GM12875 (cell line): ENCODE measurements at regions not wholly inside any gene's neighbourhood (a gene's known extent, or its start where the extent isn't known, plus 50 kb on each side); places are given as distances from the start of the nearest gene placed in this dataset.
A peak's percentile ranks its signal among the peaks of the same experiment; 100 is the strongest.
"Not testable (repeated sequence)": the region's sequence is repeated elsewhere in the genome, so short reads cannot be mapped to it uniquely, and the experiment has no call there.

Experiments
- H3K4me3 ChIP-seq: one replicate; pipeline ENCODE4 v1.5.1; 2011; ENCODE audit warnings: low read depth, low read length, control low read depth
- TF ChIP-seq, protein P1 (sequence below): IDR thresholded peaks from 2 replicates; pipeline ENCODE4 v1.5.1; 2011; ENCODE audit warnings: low read depth, mild to moderate bottlenecking, control low read depth, inconsistent platforms, low read length, moderate library complexity, borderline replicate concordance; ENCODE audit not compliant: insufficient read depth

DNA sequence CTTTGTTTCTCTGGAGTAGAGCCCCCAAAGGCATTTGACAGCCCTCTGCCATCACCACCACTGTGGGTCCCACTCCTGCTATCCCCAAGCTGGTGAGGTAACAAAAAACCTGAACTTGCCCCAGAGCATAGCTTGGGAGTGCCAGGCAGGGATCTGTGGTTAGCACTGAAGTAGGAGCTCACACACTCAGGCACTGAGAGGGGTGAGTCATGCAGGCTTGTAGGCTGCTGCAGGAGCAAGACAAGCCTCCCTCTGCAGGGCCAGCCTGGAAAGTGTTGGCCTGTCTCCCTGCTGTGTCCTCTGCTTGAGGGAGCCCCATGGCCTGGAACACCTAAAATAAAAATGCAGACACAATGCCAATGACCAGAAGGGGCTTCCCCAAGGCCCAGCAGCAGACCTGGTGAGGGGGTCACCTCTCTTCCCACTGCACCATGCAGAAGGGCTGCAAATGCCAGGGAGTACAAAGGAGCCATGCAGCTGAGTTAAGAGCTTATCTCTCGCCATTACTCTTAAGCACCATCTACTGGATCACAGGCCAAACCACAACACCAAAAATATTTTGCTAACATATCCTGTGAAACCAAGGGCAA, 108.9 kb upstream of the POGK start:
- TF ChIP-seq, protein P1, sequence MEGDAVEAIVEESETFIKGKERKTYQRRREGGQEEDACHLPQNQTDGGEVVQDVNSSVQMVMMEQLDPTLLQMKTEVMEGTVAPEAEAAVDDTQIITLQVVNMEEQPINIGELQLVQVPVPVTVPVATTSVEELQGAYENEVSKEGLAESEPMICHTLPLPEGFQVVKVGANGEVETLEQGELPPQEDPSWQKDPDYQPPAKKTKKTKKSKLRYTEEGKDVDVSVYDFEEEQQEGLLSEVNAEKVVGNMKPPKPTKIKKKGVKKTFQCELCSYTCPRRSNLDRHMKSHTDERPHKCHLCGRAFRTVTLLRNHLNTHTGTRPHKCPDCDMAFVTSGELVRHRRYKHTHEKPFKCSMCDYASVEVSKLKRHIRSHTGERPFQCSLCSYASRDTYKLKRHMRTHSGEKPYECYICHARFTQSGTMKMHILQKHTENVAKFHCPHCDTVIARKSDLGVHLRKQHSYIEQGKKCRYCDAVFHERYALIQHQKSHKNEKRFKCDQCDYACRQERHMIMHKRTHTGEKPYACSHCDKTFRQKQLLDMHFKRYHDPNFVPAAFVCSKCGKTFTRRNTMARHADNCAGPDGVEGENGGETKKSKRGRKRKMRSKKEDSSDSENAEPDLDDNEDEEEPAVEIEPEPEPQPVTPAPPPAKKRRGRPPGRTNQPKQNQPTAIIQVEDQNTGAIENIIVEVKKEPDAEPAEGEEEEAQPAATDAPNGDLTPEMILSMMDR = 0 out of 2 replicates have a peak, but pooled peaks have one; percentile 17
- H3K4me3 ChIP-seq = no peak overlapping the region

GRCh38 chr1:166738140-166738539, 101.1 kb upstream of the POGK start:
- no peak overlapping the region for H3K4me3 ChIP-seq
- TF ChIP-seq, protein P1 = no peak

- no peak overlapping the region for H3K4me3 ChIP-seq
- TF ChIP-seq, protein P1 = no peak
Observed at GRCh38 chr1:166738873-166739272, 100.4 kb upstream of the POGK start.

DNA sequence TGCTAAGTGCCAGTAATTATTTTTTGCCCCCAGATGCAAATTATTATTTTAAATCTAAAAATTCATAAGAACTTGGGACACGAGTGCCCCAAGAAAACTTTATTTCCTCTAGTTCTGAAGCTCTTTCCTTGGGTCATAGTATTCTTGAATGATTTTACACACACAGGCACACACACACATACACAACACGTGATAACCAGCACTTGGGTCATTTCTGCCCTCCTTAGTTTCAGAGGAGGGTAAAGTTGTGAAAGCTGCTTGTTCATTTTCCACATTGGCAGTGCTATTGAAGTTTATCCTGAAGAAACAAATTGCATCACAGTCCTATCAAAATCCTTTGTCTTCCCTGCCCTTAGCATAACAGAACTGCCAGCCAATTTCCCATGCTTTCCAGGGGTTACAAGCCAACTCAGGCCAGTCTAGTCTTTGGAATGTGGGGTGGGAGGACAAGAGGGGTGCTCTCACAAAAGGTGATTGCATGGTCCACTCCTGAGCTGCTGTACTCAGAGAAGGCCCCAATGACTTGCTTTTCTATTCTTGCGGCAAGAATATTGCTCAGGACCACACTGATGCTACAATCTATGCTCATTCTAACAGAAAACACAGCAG, 98.5 kb upstream of the POGK start:
- TF ChIP-seq, protein P1 = no peak

GRCh38 chr1:166763318-166763717, 76.0 kb upstream of the POGK start:
- TF ChIP-seq, protein P1 = no peak
- no peak overlapping the region for H3K4me3 ChIP-seq

More for the DNA sequence above, 98.5 kb upstream of the POGK start:
- H3K4me3 ChIP-seq = no peak overlapping the region

- TF ChIP-seq, protein P1 = no peak
- no peak overlapping the region for H3K4me3 ChIP-seq
Observed at GRCh38 chr1:166766942-166767341, 72.3 kb upstream of the POGK start.

DNA sequence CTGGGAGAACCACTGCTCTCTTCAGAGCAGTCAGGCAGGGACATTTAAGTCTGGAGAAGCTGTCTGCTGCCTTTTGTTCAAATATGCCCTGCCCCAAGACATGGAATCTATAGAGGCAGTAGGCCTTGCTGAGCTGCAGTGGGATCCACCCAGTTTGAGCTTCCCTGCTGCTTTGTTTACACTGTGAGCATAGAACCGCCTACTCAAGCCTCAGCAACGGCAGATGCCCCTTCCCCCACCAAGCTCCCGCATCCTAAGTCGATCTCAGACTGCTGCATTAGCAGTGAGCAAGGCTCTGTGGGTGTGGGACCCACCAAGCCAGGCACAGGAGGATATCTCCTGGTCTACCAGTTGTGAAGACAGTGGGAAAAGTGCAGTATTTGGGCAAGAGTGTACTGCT, 54.6 kb upstream of the POGK start:
- not testable (repeated sequence) for H3K4me3 ChIP-seq
